ENCODE measurements at regions not wholly inside any gene's neighbourhood (a gene's known extent, or its start where the extent isn't known, plus 50 kb on each side); places are given as distances from the start of the nearest gene placed in this dataset.

DNA sequence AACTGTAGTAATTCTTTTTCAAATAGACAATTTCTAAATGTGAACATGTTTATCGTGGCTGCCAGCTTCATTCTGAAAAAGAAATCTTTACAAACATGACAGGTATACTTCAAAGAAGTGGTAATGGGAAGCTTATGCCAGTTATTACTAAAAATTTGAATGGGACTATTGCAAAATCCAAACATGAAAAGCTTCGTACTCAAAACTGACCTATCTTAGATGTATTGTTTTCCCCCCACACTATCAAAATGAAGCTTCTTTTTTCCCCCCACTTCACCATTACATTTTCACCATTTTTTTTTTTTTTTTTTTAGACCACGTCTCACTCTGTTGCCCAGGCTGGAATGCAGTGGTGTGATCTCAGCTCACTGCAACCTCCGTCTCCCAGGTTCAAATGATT, 50.4 kb upstream of the SERTAD2 start:
- DNase-seq = no peak

DNA sequence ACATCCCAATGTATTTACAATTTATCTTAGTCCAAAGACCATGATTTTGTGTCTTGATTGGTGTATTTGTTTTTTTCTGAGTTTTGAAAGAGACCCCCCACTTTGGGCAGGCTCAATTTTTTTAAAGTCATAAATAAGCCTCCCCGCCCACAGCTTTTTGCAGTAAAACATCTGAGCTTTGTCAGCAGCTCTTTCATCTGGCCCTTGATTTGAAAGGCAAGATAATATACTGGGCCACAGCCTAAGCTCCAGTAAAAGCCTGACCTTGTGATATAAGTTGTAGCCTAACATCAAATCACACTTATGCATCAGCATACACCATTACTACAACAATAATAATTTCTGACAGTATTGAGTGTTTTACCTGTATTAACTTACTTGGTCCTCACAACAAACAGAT, 51.3 kb upstream of the SERTAD2 start:
- no peak for DNase-seq

DNA sequence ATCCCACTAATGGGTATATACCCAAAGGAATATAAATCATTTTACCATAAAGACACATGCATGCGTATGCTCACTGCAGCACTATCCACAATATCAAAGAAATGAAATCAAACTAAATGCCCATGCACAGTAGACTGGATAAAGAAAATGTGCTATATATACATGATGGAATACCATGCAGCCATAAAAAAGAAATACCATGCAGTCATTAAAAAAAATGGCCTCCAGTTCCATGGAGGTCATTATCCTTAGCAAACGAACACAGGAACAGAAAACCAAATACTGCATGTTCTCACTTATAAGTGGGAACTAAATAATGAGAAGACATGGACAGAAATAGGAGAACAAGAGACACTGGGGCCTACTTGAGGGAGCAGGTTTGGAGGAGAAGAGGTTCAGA, 53.6 kb upstream of the SERTAD2 start:
- DNase-seq = no peak

DNA sequence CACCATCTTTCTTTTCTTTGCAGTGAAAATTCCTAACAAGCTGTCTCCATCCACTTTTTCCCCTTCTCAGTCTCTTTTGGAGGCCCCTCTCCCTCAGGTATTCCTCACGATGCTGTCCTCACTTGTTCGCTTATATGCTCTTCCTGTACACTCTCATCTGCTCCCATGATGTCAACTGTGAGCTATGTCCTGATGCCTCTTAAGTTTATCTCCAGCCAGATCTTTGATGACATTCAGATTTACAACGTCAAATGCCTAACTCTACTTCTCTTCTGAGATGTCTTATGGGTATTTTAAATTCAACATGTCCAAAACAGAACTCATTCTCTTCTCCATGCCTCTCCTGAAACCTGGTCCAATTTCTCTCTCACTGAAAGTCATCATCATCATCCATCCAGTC, 55.1 kb upstream of the SERTAD2 start:
- DNase-seq = no peak

DNA sequence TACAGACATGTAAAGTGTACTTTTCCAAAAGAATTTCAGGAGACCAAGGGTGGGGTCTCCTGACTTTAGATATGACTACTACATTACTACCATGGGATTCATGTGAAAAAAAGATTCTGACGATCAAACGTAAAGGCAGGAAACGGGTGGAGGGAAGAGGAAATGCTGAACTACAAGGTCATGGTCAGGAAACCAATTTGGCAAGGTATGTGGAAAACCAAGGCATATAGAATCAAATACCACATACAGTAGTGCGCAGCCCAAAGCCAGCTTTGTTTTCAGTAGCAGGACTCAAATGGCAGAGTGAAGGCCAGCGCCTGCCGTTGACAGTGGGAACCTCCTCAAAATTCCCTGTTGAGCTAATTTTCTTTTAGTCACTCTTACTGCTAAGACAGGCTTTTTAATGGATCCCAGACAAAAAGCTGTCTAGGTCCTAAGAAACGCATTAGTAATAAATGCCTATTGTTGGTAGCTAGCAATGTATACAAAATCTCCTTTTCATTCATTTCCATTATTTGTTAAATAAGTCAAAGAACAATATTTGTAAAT, 57.6 kb upstream of the SERTAD2 start:
- DNase-seq = no peak

DNA sequence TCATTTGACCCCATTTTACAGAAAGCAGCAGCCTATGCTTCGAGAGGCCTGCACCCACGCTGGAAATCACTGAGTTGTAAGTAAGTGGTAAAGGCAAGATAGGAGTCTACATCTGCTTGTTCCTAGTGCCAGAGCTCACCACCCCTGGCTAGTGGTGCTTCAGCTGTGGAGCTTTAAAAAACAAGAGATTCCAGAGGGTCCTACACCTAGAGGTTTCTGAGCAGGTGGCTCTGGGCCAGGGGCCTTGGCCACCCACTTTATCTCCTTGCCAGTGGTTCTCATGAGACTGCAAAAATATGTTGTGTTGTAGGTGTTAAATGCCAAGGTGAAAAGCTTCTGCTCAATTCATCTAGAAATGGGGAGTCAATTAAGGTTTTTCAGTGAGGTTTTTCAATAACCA, 60.0 kb upstream of the SERTAD2 start:
- no peak for DNase-seq

DNA sequence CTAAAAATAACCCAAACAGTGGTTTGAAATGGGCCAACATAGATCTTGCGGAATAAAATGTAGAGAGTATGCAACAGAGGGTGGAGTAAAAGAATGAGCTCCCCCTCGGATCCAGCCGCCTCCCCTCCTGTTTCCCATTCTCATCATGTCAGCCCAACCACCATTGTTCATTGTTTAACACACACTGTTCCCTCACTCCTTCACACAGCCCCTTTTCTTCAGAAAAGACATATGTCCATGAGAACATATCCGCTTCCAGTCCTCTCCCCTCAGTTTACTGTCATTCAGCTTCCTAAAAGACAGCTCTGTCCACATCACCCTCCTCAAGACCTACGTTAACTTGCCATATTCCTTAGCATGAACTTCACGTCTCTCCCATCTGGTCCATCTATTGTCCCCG, 62.9 kb upstream of the SERTAD2 start:
- no peak for DNase-seq

DNA sequence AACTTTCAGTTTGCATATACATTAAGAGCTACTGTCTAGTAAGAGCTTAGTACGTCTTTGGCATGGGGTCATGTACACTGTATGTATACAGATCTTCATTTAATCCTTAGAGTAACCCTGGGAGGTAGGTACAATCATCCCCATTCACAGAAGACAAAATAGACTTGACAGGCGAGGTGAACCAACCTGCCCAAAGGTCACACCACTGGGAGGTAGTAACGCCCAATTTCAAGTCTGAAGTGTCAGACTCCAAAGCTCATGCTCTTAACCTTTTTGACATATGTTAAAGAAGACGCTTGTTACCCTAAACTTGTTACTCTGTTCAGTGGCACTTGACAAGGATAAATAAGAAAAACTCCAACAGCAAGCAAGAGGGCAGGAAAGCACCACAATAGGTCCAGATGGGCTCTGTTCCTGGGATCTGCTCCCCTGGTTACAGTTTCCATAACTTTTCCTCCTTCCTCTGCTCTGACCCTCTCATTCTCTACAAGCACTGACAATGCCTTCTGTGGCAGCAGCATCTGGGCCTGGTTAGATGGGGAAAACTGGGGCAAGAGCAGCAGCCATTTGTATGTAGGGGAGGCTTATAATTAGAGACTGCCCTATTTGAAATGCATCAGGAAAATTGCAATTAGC, 64.7 kb upstream of the SERTAD2 start:
- no peak for DNase-seq

DNA sequence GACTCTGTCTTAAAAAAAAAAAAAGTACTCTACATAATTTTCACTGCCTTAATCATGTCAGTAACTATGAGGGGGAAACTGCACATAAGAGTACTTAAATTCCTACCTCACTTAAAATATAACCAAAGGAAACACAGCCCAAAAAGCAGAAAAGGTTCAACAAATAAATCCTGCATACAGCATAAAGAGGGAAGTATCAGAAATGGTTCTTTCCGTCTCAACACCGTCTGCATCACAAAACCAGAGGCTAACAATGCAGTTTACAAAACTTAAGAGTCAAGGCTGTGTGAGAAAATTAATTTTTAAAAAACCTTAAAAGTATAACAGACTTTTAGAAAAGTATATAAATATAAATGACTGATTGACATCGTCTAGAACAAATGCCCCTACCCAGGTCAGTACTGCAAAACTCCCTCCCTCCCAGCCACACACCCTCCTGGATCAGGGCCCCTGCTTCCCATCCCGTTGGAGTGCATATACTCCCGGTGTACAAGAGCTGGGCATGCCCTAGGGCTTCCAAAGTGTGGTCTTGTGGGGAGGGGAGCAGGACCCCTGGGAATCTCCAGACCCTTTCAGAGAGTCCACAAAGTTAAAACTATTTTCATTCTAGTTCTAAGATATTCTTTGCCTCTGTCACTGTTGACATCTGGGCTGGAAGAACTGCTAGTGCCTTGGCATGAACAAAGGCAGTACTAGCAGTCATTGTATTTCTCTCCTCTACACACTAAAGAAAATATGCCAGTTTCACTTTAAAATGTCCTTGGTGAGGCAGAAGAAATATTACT, 67.0 kb upstream of the SERTAD2 start:
- DNase-seq = no peak

DNA sequence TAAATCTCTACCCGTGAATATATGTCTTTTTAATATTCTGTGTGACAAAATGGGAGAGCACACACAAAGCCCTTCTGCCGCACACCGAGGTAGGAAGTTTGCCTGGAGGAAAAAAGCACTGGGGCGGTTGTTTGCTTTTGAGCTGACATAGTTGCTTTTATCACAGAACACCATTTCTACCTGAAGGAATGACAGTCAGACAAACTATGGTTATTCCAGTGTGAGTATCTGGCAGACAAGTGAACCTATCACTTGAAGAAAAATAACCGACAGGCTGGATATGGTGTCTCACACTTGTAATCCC, 67.6 kb upstream of the SERTAD2 start:
- no peak for DNase-seq

DNA sequence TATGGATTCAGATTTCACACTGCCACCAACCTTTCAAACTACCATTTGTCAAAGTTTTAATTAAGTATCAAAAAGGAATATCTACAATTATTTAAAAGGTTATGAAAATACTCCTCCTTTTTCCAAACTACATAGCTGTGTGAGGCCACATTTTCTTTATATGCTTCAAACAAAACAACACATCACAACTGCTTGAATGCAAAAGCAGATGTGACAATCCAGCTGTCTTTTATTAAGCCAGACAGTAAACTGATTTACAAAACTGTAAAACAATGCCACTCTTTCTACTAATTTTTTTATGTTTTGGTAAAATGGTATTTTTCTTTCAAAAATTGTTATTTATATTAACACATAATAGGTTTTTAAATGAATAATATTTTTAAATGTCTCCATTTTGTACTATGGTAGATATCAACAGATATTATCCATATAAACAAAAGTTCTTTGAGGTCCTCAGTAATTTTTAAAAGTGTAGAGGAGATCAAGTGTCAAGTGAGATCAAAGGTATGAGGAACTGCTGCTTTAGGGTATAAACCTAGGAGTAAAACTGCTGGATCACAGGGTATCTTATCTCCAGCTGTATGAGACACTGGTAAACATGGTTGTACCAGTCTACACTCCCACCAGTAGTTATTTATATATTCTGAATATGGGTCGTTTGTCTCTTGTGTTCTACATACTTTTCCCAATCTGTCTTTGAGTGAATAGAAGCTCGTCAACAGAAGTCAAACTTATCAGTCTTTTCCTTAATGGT, 68.8 kb upstream of the SERTAD2 start:
- no peak for DNase-seq

DNA sequence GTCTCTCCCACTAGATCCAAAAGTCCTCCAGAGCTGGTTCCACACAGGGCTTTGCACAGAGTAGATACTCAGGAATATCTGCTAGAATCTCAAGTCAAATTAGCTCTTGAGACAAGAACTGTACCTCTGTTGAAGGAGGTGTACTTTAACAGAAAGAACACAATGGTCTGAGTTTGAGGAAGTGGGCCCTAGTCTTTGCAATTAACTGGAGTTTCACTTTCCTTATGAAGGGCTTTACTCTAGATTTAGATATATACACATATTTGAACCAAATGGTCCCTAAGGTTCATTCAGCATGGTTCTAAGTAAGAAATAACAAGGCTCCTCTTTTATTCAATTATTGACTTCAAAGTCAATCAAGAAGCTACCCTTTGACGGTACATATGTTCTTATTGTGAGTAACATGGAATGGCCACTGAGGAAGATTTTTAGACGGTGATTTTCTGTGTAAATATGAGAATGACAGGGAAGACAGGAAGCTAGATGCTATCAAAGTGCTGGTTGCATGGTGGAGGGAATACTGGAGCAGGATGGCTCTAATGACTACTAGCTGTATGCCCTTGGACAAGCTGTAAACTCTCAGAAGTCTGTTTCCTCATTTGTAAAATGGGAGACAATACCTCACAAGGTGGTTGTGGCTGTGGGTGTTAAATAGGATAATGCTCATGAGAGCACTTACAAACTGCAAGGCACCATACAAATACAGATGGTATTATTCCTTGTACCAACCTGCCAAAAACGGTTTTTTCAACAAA, 73.5 kb upstream of the SERTAD2 start:
- no peak for DNase-seq

DNA sequence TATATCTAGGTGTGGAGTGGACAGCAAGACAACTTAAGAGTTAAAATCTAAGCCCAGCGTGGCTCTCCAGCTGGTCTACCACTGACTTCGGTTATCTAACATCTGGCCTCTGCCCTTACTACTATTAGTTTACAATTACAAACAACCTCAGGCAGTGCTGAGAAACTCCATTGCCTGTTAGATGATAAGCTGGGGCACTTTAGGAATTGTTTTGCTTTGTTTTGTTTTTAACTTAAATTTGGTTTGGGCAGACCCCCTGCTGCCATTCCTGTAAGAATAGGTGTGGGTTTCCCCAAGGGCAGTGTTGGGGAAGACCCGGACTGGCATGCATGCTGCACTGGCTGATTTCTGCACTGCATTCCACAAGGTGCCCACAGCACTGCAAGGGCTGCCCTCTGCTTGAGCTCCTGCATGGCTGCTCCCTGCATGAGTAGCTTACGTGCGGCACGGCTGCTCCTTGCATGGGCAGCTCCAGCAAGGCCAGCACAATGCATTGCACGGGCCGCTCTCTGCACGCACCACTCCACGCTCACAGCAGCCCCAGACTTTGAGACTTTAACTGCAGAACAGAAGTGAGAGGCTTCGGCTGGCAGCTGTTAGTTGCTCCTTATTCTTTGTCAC, 74.2 kb upstream of the SERTAD2 start:
- no peak for DNase-seq

DNA sequence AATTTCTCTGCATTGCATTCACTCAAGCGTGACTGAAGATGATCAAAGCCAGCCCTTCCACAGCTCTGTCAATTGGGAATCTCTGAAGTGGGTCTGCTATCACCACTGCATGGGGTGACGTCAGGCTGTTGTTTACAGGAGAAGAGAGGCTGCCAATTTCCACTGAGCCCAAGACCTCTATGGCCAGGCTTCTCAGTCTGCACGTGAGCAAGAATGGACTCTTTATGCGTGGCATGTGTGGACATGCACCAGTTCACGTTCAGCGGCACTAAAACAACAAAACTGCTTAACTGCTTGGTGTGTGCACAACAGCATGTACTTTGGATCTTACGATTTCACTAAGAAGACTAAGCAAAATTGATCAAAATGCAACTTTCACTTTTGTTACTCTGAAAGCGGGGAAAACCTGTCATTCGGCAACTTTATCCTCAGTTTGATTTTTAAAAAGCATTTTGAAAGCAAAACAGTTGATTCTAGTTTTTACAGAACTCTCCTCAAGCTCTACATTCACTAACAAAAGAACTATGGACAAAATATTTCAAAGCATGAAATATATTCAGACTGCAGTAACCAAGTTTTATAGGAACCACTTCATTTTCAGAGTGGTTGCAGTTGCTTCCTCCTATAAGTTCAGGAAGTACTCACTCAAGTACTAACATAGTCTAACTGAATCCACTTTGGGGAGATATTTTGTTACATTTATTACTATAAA, 77.0 kb upstream of the SERTAD2 start:
- DNase-seq = no peak

DNA sequence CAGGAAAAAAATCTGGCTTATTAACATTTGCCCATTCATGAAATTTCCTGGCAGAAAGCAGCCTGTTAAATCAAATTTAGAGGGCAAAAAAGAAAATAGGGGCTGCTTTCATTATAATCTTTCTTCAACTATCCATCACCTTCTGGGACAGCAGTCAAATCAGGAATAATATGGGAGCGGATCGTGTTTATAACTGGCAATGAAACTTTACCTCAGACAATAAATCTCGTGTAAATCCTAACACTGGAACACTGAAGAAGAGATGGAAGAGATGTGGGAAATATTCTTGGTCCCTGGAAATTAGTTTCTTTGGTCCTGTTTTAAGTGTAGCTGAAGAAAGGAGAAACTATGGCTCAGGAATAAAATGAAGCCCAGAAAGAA, 77.5 kb upstream of the SERTAD2 start:
- DNase-seq = no peak

DNA sequence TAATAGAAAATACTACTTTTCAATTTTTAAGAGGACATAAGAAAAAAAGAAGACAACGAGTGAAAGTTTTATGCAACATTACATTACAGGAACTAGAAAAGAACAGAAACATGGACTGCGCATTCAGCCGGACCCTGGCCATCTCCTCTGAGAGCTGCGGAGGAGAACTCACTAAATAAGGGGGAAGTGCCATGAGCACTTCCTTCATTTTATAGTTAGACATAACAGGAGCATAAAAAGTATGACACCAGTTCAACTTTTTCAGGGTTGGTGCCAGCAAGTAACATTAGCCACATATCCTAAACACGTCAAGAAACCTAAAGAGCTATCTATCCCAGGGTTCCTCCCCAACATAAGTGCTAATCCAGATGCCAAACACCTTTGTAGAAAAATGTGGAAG, 78.0 kb upstream of the SERTAD2 start:
- DNase-seq = no peak

DNA sequence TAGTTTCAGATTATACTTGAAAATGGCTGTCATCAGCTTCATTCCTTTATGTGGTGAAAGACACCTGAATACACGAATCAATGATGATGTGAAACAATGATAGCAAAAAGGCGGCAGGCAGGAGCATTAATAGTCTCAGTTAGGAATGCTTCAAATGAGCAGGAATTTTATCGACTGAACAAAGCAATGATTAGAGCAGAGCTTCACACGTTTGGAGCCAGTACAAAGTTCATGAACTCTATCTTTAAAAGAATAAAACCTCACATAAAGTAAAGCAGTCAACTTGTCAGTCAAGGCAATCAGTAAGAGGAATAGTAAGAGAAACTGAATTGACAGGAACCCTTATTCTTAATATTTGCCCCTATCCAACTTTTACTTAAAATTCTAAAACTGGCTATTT, 78.4 kb upstream of the SERTAD2 start:
- DNase-seq = no peak

DNA sequence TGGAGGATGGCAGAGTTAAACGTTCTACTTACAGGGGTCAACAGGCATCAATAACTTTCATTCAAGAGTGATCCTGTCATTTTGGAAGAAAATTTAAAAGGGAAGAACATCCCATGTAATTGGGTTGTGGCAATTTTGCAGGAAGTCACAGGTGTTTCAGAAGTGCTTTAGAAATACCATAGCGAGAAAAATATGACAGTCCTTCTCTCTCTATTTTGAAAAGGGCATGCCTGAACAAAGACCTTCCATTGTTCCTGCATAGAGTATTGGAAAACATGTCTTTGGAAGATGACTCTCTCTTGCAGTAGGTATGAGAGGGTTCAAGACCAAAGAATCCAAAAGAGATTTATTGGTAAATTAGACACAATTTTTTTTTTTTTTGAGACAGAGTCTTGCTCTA, 81.8 kb upstream of the SERTAD2 start:
- no peak for DNase-seq

DNA sequence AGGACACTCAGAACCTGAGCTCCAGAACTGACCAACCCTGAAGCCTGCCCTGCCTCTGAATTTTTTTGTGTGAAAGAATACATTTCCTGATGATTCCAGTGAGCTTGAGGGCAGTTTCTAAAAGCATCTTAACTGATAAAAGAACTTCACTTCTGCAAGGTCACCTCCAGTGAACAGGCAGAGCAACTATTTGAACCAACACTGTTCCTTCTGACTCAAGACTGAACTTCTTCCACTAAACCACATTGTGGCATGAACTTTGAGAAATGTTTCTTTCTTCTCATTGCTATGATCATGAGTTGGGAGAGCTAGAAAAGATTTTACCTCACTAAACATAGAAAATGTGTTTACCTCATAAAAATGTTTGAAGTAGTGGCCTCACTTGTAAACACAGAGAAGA, 83.8 kb upstream of the SERTAD2 start:
- DNase-seq = no peak

DNA sequence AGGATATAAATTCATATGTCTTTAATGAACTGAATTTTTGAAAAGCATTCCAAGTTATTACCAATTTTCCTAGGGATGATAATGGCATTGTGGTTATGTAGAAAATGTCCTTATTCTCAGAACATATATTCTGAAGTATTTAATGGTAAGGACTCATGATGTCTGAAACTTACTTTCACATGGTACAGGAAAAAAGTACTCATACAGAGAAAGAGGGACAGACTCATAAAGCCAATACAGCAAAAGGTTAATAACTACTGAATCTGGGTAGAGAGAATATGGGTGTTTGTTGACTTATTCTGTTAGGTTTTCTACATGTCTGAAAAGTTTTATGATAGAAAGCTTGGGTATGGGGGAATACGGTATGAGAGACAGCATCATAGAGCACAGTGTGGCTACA, 84.3 kb upstream of the SERTAD2 start:
- no peak for DNase-seq

DNA sequence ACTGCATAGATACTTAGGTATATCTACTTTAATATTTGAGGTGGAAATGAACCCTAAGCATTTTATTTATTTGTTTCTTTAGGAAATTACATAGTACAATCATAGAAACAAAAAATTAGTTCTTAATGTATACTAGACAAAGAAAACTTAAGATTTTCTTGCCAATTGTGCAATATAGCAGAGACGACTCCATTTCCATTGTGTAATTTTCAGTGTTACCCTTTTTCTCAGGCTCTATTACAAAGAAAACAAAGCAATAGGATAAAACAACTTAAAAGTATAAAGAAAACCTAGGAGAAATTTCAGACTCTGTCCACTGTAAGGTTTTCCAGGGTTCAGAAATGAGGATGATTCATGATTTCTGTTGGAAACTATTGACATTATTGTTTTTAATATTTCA, 89.0 kb upstream of the SERTAD2 start:
- DNase-seq = no peak

DNA sequence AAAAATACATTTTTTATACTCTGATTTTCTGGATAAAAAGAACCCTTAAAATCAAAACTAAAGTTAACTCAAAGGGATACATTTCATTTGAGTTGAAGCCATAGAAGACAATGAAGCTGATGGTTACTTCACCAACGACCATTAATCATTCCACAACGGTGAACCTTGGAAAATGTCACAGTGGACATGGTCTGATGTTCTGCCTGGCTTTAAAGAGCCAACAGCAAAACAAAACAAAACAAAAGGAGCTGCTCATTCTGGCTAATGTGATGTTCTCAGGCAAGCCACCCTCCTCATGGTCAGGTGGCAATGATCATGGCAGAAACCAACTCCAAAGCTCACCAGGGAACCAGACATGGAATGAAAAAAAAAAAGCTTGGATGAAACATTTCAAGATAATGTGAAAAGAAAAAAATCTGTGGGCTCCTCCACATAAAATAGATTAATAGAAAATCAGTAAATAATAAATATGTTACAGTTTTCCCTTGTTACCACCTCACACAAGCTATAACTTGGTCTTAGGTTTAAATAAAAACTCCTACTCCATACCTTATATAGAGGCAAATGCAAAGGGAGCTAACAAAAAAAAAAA, 90.1 kb upstream of the SERTAD2 start:
- DNase-seq = no peak
